ENCODE measurements at regions not wholly inside any gene's neighbourhood (a gene's known extent, or its start where the extent isn't known, plus 50 kb on each side); places are given as distances from the start of the nearest gene placed in this dataset.
"Not testable (repeated sequence)": the region's sequence is repeated elsewhere in the genome, so short reads cannot be mapped to it uniquely, and the experiment has no call there.

DNA sequence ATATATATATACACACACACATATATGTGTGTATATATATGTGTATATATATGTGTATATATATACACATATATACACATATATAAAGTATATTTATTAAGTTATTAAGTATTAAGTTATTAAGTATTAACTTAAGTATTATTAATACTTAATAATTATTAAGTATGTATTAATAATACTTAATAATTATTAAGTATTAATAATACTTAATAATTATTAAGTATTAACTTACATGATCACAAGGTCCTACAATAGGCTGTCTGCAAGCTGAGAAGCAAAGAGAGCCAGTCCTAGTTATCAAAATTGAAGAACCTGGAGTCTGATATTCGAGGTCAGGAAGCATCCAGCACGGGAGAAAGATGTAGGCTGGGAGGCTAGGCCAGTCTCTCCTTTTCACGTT lies 130.1 kb upstream of the FAM3C start:
- TF ChIP-seq JUND (IDR thresholded peaks at IDR 0.05); GATA2 (CRISPR knock-in tag; IDR thresholded peaks at IDR 0.05); NFIC (IDR thresholded peaks at IDR 0.05; ENCODE audit: borderline replicate concordance); TEAD4 (IDR thresholded peaks at IDR 0.05; ENCODE audit: borderline replicate concordance, insufficient read depth): not testable (repeated sequence)
- TF ChIP-seq, protein P1, sequence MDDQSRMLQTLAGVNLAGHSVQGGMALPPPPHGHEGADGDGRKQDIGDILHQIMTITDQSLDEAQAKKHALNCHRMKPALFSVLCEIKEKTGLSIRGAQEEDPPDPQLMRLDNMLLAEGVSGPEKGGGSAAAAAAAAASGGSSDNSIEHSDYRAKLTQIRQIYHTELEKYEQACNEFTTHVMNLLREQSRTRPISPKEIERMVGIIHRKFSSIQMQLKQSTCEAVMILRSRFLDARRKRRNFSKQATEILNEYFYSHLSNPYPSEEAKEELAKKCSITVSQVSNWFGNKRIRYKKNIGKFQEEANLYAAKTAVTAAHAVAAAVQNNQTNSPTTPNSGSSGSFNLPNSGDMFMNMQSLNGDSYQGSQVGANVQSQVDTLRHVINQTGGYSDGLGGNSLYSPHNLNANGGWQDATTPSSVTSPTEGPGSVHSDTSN (IDR thresholded peaks at IDR 0.05), result not testable (repeated sequence)
- TF ChIP-seq, protein P2, sequence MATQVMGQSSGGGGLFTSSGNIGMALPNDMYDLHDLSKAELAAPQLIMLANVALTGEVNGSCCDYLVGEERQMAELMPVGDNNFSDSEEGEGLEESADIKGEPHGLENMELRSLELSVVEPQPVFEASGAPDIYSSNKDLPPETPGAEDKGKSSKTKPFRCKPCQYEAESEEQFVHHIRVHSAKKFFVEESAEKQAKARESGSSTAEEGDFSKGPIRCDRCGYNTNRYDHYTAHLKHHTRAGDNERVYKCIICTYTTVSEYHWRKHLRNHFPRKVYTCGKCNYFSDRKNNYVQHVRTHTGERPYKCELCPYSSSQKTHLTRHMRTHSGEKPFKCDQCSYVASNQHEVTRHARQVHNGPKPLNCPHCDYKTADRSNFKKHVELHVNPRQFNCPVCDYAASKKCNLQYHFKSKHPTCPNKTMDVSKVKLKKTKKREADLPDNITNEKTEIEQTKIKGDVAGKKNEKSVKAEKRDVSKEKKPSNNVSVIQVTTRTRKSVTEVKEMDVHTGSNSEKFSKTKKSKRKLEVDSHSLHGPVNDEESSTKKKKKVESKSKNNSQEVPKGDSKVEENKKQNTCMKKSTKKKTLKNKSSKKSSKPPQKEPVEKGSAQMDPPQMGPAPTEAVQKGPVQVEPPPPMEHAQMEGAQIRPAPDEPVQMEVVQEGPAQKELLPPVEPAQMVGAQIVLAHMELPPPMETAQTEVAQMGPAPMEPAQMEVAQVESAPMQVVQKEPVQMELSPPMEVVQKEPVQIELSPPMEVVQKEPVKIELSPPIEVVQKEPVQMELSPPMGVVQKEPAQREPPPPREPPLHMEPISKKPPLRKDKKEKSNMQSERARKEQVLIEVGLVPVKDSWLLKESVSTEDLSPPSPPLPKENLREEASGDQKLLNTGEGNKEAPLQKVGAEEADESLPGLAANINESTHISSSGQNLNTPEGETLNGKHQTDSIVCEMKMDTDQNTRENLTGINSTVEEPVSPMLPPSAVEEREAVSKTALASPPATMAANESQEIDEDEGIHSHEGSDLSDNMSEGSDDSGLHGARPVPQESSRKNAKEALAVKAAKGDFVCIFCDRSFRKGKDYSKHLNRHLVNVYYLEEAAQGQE (IDR thresholded peaks at IDR 0.05; ENCODE audit: low read depth, low read length), result not testable (repeated sequence)

All from SK-N-SH (cell line).